HG02981 (cell line): ENCODE measurements at regions not wholly inside any gene's neighbourhood (a gene's known extent, or its start where the extent isn't known, plus 50 kb on each side); places are given as distances from the start of the nearest gene placed in this dataset.

Experiments used
- ATAC-seq: cut with Tn5 transposase; IDR thresholded peaks from one replicate; pipeline ENCODE4 v1.9.1; 2021; ENCODE audit warnings: mild to moderate bottlenecking, moderate library complexity; ENCODE audit not compliant: unreplicated experiment

- ATAC-seq, result no peak
These were observed 443.4 kb upstream of the NCAM2 start for GRCh38 chr21:20554785-20555184.

GRCh38 chr21:20570824-20571232, 427.4 kb upstream of the NCAM2 start:
- ATAC-seq, result no peak

GRCh38 chr21:20572582-20572981, 425.6 kb upstream of the NCAM2 start:
- ATAC-seq, result no peak

GRCh38 chr21:20581361-20581760, 416.8 kb upstream of the NCAM2 start:
- no peak for ATAC-seq

- ATAC-seq, result no peak
These were observed 406.9 kb upstream of the NCAM2 start for GRCh38 chr21:20591284-20591683.

GRCh38 chr21:20592463-20592862, 405.7 kb upstream of the NCAM2 start:
- no peak for ATAC-seq

GRCh38 chr21:20603236-20603635, 395.0 kb upstream of the NCAM2 start:
- no peak for ATAC-seq

GRCh38 chr21:20611008-20611407, 387.2 kb upstream of the NCAM2 start:
- ATAC-seq, result no peak

- no peak for ATAC-seq
These were observed 384.6 kb upstream of the NCAM2 start for GRCh38 chr21:20613654-20614053.

- ATAC-seq, result no peak
These were observed 381.1 kb upstream of the NCAM2 start for GRCh38 chr21:20617130-20617529.

- no peak for ATAC-seq
These were observed 379.3 kb upstream of the NCAM2 start for GRCh38 chr21:20618878-20619277.

GRCh38 chr21:20627594-20627993, 370.6 kb upstream of the NCAM2 start:
- no peak for ATAC-seq

- ATAC-seq, result no peak
These were observed 366.6 kb upstream of the NCAM2 start for GRCh38 chr21:20631633-20632032.

GRCh38 chr21:20639026-20639425, 359.2 kb upstream of the NCAM2 start:
- ATAC-seq, result no peak

- ATAC-seq, result no peak
These were observed 357.0 kb upstream of the NCAM2 start for GRCh38 chr21:20641241-20641640.

- ATAC-seq, result no peak
These were observed 355.5 kb upstream of the NCAM2 start for GRCh38 chr21:20642681-20643080.

- no peak for ATAC-seq
These were observed 353.7 kb upstream of the NCAM2 start for GRCh38 chr21:20644552-20644951.

GRCh38 chr21:20645344-20645743, 352.9 kb upstream of the NCAM2 start:
- ATAC-seq, result no peak

- ATAC-seq, result no peak
These were observed 351.6 kb upstream of the NCAM2 start for GRCh38 chr21:20646431-20647165.

GRCh38 chr21:20647607-20648006, 350.6 kb upstream of the NCAM2 start:
- ATAC-seq, result no peak

- ATAC-seq, result no peak
These were observed 349.0 kb upstream of the NCAM2 start for GRCh38 chr21:20649231-20649630.

GRCh38 chr21:20652846-20653245, 345.4 kb upstream of the NCAM2 start:
- no peak for ATAC-seq

- ATAC-seq, result no peak
These were observed 337.0 kb upstream of the NCAM2 start for GRCh38 chr21:20661246-20661645.
